Spleen (tissue), 7 donors: ENCODE measurements at regions not wholly inside any gene's neighbourhood (a gene's known extent, or its start where the extent isn't known, plus 50 kb on each side); places are given as distances from the start of the nearest gene placed in this dataset.

ENCODE experiments used
- CTCF ChIP-seq, 11 experiments: fragments of 200-600 bp in 7 of 11; fragments of 450-650 bp in 4 of 11; sonication (generic) in 4 of 11; IDR thresholded peaks in 8 of 11; conservative IDR thresholded peaks in 3 of 11; 1 replicate in 7 of 11; 2 replicates in 4 of 11; pipeline versions ENCODE4 v1.4.0 to v1.8.0; 2016 to 2021; ENCODE audit warnings: antibody characterized with exemption in 11 of 11, inconsistent platforms in 4 of 11, mild to moderate bottlenecking in 1 of 11
- POLR2A ChIP-seq, 3 donors: fragments of 450-650 bp; IDR thresholded peaks; one replicate each; pipeline ENCODE4 v1.5.1; 2017; ENCODE audit warnings: antibody characterized with exemption in 3 of 3, mild to moderate bottlenecking in 1 of 3
- POLR2AphosphoS5 ChIP-seq, 3 donors: sonication (generic); formaldehyde crosslinking; IDR thresholded peaks; one replicate each; pipeline ENCODE4 v1.5.1; 2017; ENCODE audit warnings: antibody characterized with exemption in 3 of 3
- donor health status: DM: no; HTN: no; CAD: no; lungs with moderate emphysema.
- donor health status: DM: no; HTN: no; CAD: no.
- donor health status: DM: no; HTN: no; CAD: no.

GRCh38 chr11:19291064-19291463 is 50.3 kb upstream of the E2F8 start:
- TF ChIP-seq POLR2A (IDR thresholded peaks at IDR 0.05) (no peak), CTCF (IDR thresholded peaks at IDR 0.05 in 8 of 11, conservative IDR thresholded peaks at IDR 0.05 in 3 of 11) (no peak), POLR2AphosphoS5 (IDR thresholded peaks at IDR 0.05) (no peak)
